B cell (primary cell): ENCODE measurements at regions not wholly inside any gene's neighbourhood (a gene's known extent, or its start where the extent isn't known, plus 50 kb on each side); places are given as distances from the start of the nearest gene placed in this dataset.

Experiments used
- ATAC-seq: fragments of 200-7000 bp; cut with Tn5 transposase; one replicate; pipeline ENCODE4 v1.10.0; 2021; ENCODE audit warnings: low read depth, mild to moderate bottlenecking, moderate number of reproducible peaks, moderate library complexity
- CTCF ChIA-PET: fragments of 350-600 bp; sonication (Branson Sonifier 250); formaldehyde crosslinking; loops from one replicate; lab custom pipeline; 2021; ENCODE audit warnings: antibody characterized with exemption, inconsistent platforms; lab: Charles Lee
- POLR2A ChIA-PET: fragments of 350-600 bp; sonication (Branson Sonifier 250); formaldehyde crosslinking; loops from one replicate; lab custom pipeline; 2021; ENCODE audit warnings: antibody characterized with exemption; lab: Charles Lee
- DNase-seq: peaks from one replicate; pipeline ENCODE4 v3.0.0; 2013
- H2AFZ ChIP-seq: 2 replicates; pipeline ENCODE4 v1.6.1; 2012; ENCODE audit warnings: mild to moderate bottlenecking, low read depth, low read length; ENCODE audit not compliant: insufficient read depth, poor library complexity, severe bottlenecking
- H3K27ac ChIP-seq, 2 donors: 1 replicate in 1 of 2; 2 replicates in 1 of 2; pipeline ENCODE4 v1.5.1; 2012 to 2013; ENCODE audit warnings: low read length in 2 of 2, mild to moderate bottlenecking in 2 of 2, moderate library complexity in 1 of 2
- H3K27me3 ChIP-seq, 4 experiments: fragments of 200-600 bp in 1 of 4; sonication (generic) in 1 of 4; replicated peaks in 1 of 4; 1 replicate in 2 of 4; 2 replicates in 2 of 4; pipeline versions ENCODE4 v1.6.1 to v1.7.0; 2013 to 2016; ENCODE audit warnings: low read length in 3 of 4, mild to moderate bottlenecking in 2 of 4, mixed read lengths in 1 of 4, moderate library complexity in 1 of 4; ENCODE audit not compliant: insufficient read depth in 4 of 4, control insufficient read depth in 3 of 4; ENCODE audit errors: control extremely low read depth in 1 of 4
- H3K36me3 ChIP-seq, 2 experiments: replicated peaks in 1 of 2; 1 replicate in 1 of 2; 2 replicates in 1 of 2; pipeline versions ENCODE4 v1.6.1 to v1.7.1; 2013; ENCODE audit warnings: low read length in 1 of 2; ENCODE audit not compliant: insufficient read depth in 2 of 2, control insufficient read depth in 1 of 2; ENCODE audit errors: control extremely low read depth in 1 of 2, extremely low read depth in 1 of 2
- H3K4me1 ChIP-seq, 2 donors: fragments of 200-600 bp in 1 of 2; sonication (generic) in 1 of 2; 1 replicate in 1 of 2; 2 replicates in 1 of 2; pipeline versions ENCODE4 v1.5.1 to v1.6.1; 2013 to 2017; ENCODE audit warnings: low read length in 2 of 2; ENCODE audit not compliant: control insufficient read depth in 2 of 2, insufficient read depth in 2 of 2
- H3K4me2 ChIP-seq: replicated peaks from 2 replicates; pipeline ENCODE3; 2012; ENCODE audit warnings: mild to moderate bottlenecking, low read depth, low read length; ENCODE audit not compliant: poor library complexity, severe bottlenecking
- H3K4me3 ChIP-seq, 5 experiments: fragments of 200-600 bp in 1 of 5; sonication (generic) in 1 of 5; 1 replicate in 3 of 5; 2 replicates in 2 of 5; pipeline versions ENCODE4 v1.5.1 to v1.7.0; 2011 to 2016; ENCODE audit warnings: low read length in 4 of 5, mild to moderate bottlenecking in 4 of 5, low read depth in 2 of 5, control low read depth in 1 of 5, moderate library complexity in 1 of 5; ENCODE audit not compliant: insufficient read depth in 1 of 5; ENCODE audit errors: control extremely low read depth in 1 of 5, extremely low read depth in 1 of 5
- H3K79me2 ChIP-seq: fragments of 200-600 bp; sonication (generic); one replicate; pipeline ENCODE4 v1.6.0; 2016; ENCODE audit warnings: low read length; ENCODE audit not compliant: control insufficient read depth, insufficient read depth
- H3K9ac ChIP-seq: fragments of 200-600 bp; sonication (generic); 2 replicates; pipeline ENCODE4 v1.6.1; 2017; ENCODE audit warnings: mild to moderate bottlenecking, low read length, moderate library complexity
- H3K9me3 ChIP-seq, 3 donors: one replicate each; pipeline versions ENCODE4 v1.6.1 to v1.7.1; 2013; ENCODE audit warnings: low read length in 2 of 3; ENCODE audit not compliant: control insufficient read depth in 2 of 3, insufficient read depth in 1 of 3; ENCODE audit errors: control extremely low read depth in 1 of 3
- H4K20me1 ChIP-seq: 2 replicates; pipeline ENCODE4 v1.6.0; 2012; ENCODE audit warnings: mild to moderate bottlenecking, low read length; ENCODE audit not compliant: insufficient read depth, control insufficient read depth, poor library complexity, severe bottlenecking
- H3K27ac Mint-ChIP-seq: one replicate; pipeline ENCODE4 v1.8.0; 2021; ENCODE audit warnings: mixed read lengths
- H3K27me3 Mint-ChIP-seq: one replicate; pipeline ENCODE4 v1.8.0; 2021; ENCODE audit warnings: mixed read lengths
- H3K4me1 Mint-ChIP-seq: one replicate; pipeline ENCODE4 v1.8.0; 2021; ENCODE audit warnings: mixed read lengths
- H3K4me3 Mint-ChIP-seq: one replicate; pipeline ENCODE4 v1.8.0; 2021; ENCODE audit warnings: mixed read lengths
- H3K9me3 Mint-ChIP-seq: one replicate; pipeline ENCODE4 v1.8.0; 2022; ENCODE audit warnings: mixed read lengths; ENCODE audit not compliant: insufficient read depth
- CTCF ChIP-seq: fragments of 200-600 bp; IDR thresholded peaks from one replicate; pipeline ENCODE4 v1.8.0; 2022; ENCODE audit warnings: antibody characterized with exemption, mild to moderate bottlenecking
- EZH2 ChIP-seq: IDR thresholded peaks from 2 replicates; pipeline ENCODE4 v1.6.1; 2012; ENCODE audit warnings: borderline replicate concordance, low read depth, mild to moderate bottlenecking, moderate library complexity, low read length; ENCODE audit not compliant: insufficient read depth, poor library complexity, severe bottlenecking
- WGBS: methylation state at CpG from one replicate; pipeline ENCODE4 v1.1.5; 2013; ENCODE audit warnings: missing lambda C conversion rate; ENCODE audit not compliant: insufficient coverage; 5-methylcytosine and 5-hydroxymethylcytosine counted together
- intact Hi-C: fragments of 100-400 bp; cut with micrococcal nuclease; formaldehyde crosslinking; loops from one replicate; pipeline ENCODE4 v1.10.0; 2022

- peaks cover 5% of the 10 kb centered on the region for H3K79me2 ChIP-seq
Observed at GRCh38 chr6:137313928-137314855, 95.0 kb upstream of the IFNGR1 start.

More at GRCh38 chr6:137313928-137314855, 95.0 kb upstream of the IFNGR1 start:
- no peaks in the 10 kb centered on the region for H3K27me3 Mint-ChIP-seq
- Histone ChIP-seq H3K4me3 (no peak overlapping the region), H3K27me3 (no peaks in the 10 kb centered on the region), H3K36me3 (no peaks in the 10 kb centered on the region), H3K27ac (no peak overlapping the region), H4K20me1 (no peaks in the 10 kb centered on the region), H3K4me1 (peaks cover 13 to 15% of the 10 kb centered on the region in 2 donors), H2AFZ (peak overlapping the region; percentile 13), H3K9me3 (no peaks in the 10 kb centered on the region), H3K4me2 (peak overlapping the region; percentile 47), H3K9ac (no peak overlapping the region)
- H3K9me3 Mint-ChIP-seq: no peaks in the 10 kb centered on the region
- intact Hi-C loops: loop anchor here (1.0 to 10.0 kb wide), 7 partner anchors 43 to 331 kb away; partner anchors contain the start of gene IFNGR1
- H3K27ac Mint-ChIP-seq: no peak overlapping the region
- peak; percentile 79 for TF ChIP-seq CTCF
- TF ChIP-seq EZH2: no peak
- peaks cover 22% of the 10 kb centered on the region for H3K4me1 Mint-ChIP-seq
- ChIA-PET POLR2A (interaction anchor here (0.6 to 1.1 kb wide), 4 partner anchors 120 to 222 kb away, joined by 3 to 12 read pairs (median 8); no protein-coding TSS in a partner anchor), CTCF (interaction anchor here (0.6 to 4.9 kb wide), 65 partner anchors 9 to 1163 kb away, joined by 3 to 128 read pairs (median 5); no protein-coding TSS in a partner anchor)
- H3K4me3 Mint-ChIP-seq: no peak overlapping the region
- 21% methylated on average over 10 of the region's 11 CpGs for WGBS
- peak; percentile 84 for ATAC-seq
- DNase-seq: peak; percentile 85
